Sciatic nerve (tissue), 2 donors: ENCODE measurements at regions not wholly inside any gene's neighbourhood (a gene's known extent, or its start where the extent isn't known, plus 50 kb on each side); places are given as distances from the start of the nearest gene placed in this dataset.
A peak's percentile ranks its signal among the peaks of the same experiment; 100 is the strongest.
"Not testable (repeated sequence)": the region's sequence is repeated elsewhere in the genome, so short reads cannot be mapped to it uniquely, and the experiment has no call there.

ENCODE experiments used
- ATAC-seq: fragments of 200-7000 bp; cut with Tn5 transposase; one replicate; pipeline ENCODE4 v1.9.1; 2020; ENCODE audit warnings: mild to moderate bottlenecking, moderate library complexity
- DNase-seq: peaks from one replicate; pipeline ENCODE4 v3.0.0-alpha.2; 2020; ENCODE audit warnings: low spot score
- intact Hi-C: fragments of 100-400 bp; cut with DNase I; formaldehyde crosslinking; loops from one replicate; pipeline ENCODE4 v1.14.2; 2022
- donor health status: DM: no; HTN: no; CAD: no.
- donor health status: DM: no; HTN: no; CAD: no.

GRCh38 chr6:132070356-132070755 is 119.2 kb upstream of the CCN2 start:
- ATAC-seq, result no peak
- intact Hi-C loops, result no loop called here

GRCh38 chr6:132068766-132069165 is 117.6 kb upstream of the CCN2 start:
- ATAC-seq (no peak), DNase-seq (no peak)
- intact Hi-C loops, result no loop called here

More at GRCh38 chr6:132070356-132070755, 119.2 kb upstream of the CCN2 start:
- DNase-seq, result no peak

- no peak for DNase-seq
- no peak for ATAC-seq
- intact Hi-C loops, result no loop called here
Observed at GRCh38 chr6:132067286-132067685, 116.1 kb upstream of the CCN2 start.

GRCh38 chr6:132065556-132065955 is 114.4 kb upstream of the CCN2 start:
- DNase-seq, result no peak
- no peak for ATAC-seq
- intact Hi-C loops, result no loop called here

- intact Hi-C loops, result no loop called here
- DNase-seq (no peak), ATAC-seq (no peak)
Observed at GRCh38 chr6:132063738-132064137, 112.6 kb upstream of the CCN2 start.

GRCh38 chr6:132063204-132063603 is 112.0 kb upstream of the CCN2 start:
- intact Hi-C loops, result no loop called here
- DNase-seq, result no peak
- no peak for ATAC-seq

DNA sequence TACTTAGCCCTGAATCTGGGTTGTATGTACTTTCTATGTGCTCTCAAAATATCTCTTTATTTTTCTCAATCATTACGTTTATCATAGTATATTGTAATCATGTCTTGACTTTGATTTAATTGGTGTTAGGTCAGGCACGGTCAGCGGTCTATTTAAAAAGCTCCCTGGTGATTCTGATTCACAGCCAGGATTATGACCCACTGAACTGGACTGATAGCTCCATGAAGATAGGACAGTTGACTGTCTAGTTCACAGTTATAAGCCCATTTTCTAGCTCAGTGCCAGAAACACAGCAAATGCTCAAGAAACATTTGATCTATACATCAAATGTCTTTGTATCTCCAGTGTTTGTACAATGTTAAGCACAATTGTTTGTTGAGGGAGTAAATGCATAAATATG is 111.5 kb upstream of the CCN2 start:
- intact Hi-C loops, result no loop called here
- ATAC-seq (no peak), DNase-seq (no peak)

DNA sequence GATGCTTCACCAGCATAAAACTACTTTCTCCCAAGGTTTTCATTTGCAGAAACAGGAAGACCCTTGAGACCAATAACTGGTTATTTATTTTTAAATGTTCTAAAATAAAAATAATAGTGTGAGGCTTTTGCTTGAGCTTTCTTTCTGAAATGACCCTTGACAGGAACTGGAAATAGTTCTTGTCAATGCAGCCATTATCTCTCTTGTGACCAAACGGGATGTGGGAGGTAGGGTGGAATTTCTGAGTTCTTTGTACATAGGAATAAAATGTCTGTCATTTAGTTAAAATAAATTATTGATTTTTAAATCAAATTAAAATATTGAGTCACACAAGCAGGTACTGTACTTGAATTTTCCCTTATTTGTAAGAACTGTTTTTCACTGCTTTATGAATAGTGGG is 110.2 kb upstream of the CCN2 start:
- intact Hi-C loops, result no loop called here
- ATAC-seq (peak; percentile 9), DNase-seq (no peak)

- ATAC-seq (no peak), DNase-seq (no peak)
- intact Hi-C loops, result no loop called here
Observed at GRCh38 chr6:132060591-132060990, 109.4 kb upstream of the CCN2 start.

DNA sequence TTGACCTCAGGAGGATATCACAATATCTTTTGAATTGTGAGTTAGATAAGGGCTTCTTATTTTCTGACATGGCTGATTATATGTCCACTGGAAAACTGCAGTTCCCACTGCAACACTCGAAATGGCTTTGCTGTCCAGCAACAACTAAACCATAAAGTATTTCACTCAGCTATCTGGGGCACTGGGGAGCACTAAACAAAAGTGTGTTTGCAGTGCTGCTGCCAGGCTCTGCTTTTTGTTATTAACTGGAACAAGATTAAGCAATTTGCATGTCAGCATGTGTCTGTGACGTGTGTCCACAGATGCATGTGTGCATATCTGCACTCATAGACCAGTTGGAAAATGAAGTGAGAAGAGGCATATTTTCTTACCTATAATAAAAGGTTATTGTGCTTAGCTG is 107.8 kb upstream of the CCN2 start:
- DNase-seq, result no peak
- intact Hi-C loops, result no loop called here
- peak; percentile 41 for ATAC-seq

- no peak for ATAC-seq
- DNase-seq, result no peak
- intact Hi-C loops, result no loop called here
Observed at GRCh38 chr6:132054525-132054924, 103.4 kb upstream of the CCN2 start.

DNA sequence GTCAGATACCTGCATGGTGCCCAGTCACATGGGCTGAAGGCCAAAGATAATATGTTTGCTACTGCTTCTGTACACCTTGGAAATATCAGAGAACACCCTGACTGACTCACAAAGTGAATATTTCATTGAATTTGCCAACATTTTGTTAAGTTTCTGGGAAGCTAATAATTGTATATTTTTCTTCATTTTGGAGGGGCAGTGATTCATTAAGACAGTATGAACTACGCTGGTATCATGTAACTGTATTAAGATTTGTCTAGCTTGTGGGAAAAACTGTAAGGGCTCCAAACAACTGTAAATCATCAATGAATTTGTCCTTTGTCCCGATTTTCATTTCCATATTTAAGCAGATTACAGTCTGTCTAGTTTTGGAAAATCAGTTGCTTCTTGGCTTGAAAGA is 102.3 kb upstream of the CCN2 start:
- intact Hi-C loops, result no loop called here
- ATAC-seq (no peak), DNase-seq (no peak)

DNA sequence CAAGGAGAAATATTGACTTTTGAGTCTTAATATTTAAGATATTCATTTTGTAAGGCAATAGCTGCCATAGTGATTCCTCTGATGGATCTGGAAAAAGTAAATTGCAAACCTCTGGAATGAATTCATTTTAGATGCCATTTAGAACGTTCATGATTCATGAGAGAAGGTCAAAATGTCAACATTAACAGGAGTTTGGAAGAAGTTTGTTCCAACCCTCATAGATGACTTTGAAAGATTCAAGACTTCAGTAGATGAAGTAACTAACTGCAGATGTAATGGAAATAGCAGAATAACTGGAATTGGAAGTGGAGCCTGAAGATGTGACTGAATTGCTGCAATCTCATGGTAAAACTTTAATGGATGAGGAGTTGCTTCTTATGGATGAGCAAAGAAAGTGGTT is 100.9 kb upstream of the CCN2 start:
- intact Hi-C loops, result no loop called here
- no peak for ATAC-seq

GRCh38 chr6:132045877-132046276 is 94.7 kb upstream of the CCN2 start:
- intact Hi-C loops, result no loop called here
- no peak for DNase-seq
- ATAC-seq, result no peak

More for the DNA sequence above, 100.9 kb upstream of the CCN2 start:
- no peak for DNase-seq

DNA sequence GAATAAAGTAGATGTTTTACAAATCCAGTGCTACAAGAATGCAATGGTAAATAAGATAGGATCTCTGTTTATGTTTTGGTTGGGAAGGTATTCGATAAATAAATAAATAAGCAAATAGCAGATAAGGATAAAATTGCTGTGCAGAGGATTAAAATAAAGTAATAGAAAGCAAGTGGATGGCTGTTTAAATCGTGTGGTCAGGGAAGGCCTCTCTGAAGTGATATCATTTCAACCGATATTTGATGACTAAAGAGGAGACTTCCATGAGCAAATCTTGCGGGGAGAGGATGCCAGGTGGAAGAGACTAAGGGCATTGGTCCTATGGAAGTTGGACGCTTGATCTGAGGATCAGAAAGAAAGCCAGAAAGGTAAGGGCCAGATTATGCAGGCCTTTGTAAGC is 92.0 kb upstream of the CCN2 start:
- intact Hi-C loops, result no loop called here
- DNase-seq (no peak), ATAC-seq (no peak)

DNA sequence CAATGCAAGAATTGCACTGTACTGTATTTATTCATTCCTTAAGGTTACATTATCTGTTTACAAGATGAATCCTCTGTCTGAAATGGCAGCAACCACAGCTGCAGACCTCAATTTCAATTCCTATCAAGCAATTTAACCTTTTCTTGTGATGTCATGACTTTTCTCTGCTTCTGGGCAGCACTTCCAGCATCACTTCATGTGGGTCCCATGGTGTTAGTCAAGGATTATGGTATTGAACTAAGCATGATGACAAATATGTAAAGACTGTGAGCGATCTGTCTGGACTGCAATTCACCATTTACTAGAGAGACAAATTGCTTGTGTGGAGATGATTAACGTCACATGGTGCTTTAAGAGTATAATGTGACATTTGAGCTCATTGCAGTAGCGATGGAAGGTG is 90.5 kb upstream of the CCN2 start:
- DNase-seq (no peak), ATAC-seq (no peak)
- intact Hi-C loops, result no loop called here

GRCh38 chr6:132028029-132028428 is 76.9 kb upstream of the CCN2 start:
- intact Hi-C loops, result no loop called here
- no peak for DNase-seq
- ATAC-seq, result no peak

- ATAC-seq (no peak), DNase-seq (no peak)
- intact Hi-C loops, result no loop called here
Observed at GRCh38 chr6:132025468-132025867, 74.3 kb upstream of the CCN2 start.

DNA sequence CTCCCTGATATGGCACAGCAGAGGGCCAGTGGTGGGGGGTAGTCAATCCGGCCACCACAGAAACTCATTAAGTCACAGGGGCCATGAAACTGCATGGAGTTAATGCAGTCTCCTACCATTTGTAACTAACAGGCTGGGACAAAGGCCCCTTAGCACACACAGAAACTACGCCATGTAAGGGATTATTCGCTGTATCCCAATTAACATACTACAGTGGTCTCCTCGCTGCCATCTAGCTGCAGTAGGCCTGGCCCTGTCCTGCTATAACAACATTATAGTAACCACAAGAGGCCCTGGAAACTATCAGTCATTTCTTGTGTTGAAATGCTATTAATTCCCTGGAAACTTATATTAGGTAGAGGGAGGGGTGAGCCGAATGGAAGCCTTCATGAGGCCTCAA is 72.3 kb upstream of the CCN2 start:
- no peak for DNase-seq
- no peak for ATAC-seq
- intact Hi-C loops, result no loop called here

- ATAC-seq, result no peak
- intact Hi-C loops, result no loop called here
Observed at GRCh38 chr6:132021552-132022375, 70.6 kb upstream of the CCN2 start.

GRCh38 chr6:132020918-132021317 is 69.7 kb upstream of the CCN2 start:
- ATAC-seq, intact Hi-C loops, DNase-seq: not testable (repeated sequence)

More at GRCh38 chr6:132021552-132022375, 70.6 kb upstream of the CCN2 start:
- no peak for DNase-seq
